GM21390 (cell line): ENCODE measurements at regions not wholly inside any gene's neighbourhood (a gene's known extent, or its start where the extent isn't known, plus 50 kb on each side); places are given as distances from the start of the nearest gene placed in this dataset.
"Not testable (repeated sequence)": the region's sequence is repeated elsewhere in the genome, so short reads cannot be mapped to it uniquely, and the experiment has no call there.

Experiments
- ATAC-seq: cut with Tn5 transposase; IDR thresholded peaks from one replicate; pipeline ENCODE4 v1.9.1; 2021; ENCODE audit not compliant: unreplicated experiment

DNA sequence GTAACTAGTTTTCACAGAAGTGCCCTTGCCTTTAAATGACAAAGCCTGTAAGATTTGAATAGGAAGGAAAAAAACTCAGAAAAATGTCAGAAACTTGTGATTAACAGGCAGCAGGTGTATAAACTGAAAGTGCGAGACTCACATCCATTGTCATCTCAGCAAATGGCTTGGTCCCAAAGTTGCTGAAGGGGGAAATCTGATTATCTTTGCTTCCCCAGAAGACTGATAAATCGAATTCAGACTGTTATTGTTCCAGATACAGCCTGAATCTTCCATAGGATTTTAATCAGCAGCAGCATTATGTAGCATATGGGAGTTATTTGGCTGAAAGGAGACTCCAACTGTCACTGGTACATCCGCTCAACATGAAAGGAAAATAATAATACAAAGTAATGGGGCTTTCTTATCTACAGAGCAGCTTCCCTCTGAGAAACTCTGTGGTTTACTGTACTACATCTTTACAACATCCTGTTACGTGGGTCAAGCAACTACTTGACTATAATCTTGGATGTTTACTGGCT is 550.4 kb upstream of the CCDC54 start:
- ATAC-seq: no peak

DNA sequence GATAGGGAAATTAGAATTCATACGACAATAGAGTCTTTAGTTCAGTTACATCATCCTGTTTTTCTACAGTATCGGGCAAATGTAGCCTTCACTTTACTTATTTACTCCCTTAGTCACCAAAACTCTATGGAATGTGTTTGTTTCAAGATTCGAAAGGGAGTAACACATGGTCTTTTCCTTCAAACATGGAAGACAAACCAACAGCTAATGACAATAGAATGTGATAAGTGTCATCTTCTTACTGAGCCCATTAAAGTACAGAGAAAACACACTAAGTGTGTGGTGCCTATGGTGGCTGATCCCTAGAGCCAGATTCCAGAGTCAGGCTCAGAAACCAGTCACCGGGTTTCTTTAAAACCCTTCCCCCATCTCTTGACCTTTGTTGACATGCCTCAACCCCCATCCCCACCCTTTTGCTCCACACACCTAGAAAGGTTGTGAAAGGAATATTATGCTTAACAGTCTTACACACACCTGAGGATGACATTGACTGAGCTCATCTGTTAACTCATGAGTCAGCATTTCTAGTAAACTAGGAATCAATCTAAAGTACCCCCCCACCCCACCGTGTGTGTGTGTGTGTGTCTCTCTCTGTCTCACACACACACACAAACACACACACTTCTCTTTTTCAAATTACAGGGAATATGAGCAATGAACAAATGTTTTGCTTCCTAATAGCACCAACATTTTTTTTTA is 549.6 kb upstream of the CCDC54 start:
- ATAC-seq: no peak

DNA sequence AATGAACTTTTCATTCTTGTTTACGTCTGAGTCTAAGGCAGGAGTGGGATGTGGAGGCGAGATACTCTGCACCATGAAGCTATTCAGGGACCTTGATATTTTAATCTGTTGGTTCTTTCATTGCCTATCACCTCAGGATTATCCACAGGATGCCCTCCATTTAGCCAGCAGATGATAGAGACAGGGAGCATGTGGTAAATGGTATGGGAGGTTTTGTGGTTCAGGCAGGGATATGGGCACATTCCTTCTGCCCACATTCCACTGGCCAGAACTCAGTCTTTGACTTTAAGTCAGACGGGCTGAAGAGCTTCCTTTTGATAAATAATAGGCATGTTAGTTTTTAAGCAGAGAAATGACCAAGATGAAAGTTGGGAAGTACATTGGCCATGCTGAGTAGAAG is 548.0 kb upstream of the CCDC54 start:
- ATAC-seq: no peak

DNA sequence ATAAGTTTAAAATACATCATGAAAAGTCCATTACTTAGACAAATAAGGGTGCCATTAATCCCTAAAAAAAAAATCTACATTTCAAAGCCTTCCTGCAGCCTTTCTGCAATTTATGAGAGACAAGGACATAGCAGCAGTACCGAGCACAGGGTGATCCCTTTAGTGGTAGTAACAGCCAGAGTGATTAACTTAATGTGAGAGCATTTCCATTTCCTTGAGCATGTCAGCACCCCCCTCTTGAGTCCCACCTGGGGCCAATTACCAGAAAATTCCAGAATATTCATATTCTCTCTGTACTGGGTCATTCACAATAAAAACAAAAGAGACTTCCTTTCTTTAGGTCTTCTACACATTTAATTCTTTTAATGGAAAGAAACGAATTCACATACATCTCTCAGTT is 546.9 kb upstream of the CCDC54 start:
- no peak for ATAC-seq

DNA sequence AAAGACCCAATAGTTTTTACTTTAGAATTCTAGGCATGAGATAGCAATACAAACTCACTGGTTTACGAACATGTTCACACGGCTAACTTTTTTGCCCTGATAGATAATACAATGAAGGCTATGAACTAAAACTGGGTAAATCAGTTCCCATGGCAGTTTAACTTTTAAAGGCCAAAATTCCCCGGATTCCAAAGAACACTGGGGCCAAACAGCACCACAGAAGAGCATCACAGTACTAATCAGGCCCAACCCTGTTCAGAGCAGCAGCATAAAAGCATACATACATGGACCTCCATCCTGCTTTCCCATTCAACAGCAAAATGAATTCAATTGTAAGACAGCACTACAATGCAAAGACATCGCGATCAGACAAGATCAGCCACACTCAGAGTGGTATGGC is 540.3 kb upstream of the CCDC54 start:
- ATAC-seq: no peak

DNA sequence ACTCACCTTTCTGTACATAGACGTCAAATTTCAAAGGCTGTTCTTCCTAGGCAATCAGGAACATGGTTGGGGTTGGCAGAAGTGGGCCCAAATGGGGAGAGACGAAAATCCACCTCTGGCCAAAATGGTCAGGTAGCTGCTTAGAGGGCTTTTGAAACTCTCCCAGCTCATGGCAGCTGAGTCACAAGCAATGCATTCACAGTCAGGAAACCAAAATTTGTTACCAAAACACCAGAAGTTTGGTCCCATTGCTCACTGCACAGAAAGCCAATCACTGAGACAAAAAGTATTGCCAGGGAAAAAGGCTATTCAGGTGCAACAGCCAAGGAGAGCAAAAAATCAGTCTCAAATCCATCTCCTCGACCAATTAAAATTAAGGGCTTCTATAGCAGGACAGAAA is 539.6 kb upstream of the CCDC54 start:
- no peak for ATAC-seq

DNA sequence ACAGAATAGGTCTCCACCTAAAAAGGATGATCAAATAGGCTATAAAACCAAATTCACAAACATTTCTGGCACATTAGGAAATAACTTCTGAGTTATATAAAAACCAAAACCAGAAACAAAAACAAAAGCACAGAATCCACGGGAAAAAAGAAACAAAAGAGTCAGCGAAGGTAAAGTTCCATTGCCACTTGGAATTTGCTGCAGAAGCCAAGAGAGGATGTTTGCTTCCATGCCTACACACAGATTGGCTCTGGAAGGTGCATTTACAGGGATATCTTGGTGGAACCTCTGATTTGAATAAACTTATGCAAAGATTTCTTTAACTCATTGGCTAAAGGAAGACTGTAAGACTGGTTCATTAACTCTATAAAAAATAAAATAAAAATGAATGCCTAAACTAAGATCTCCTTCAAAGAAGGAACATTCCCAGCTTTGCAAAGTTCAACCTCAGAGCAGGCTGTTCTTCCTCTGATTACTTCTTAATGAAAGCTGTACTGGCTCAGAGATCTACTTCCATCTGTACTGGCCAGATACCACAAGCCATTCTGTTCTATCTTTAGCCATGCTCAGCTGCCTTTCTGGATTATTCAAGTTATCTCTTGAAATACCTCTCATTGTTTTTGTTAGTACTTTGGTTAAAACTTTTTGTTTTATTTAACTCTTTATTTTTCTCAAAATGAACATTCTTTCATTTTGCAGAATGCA is 537.5 kb upstream of the CCDC54 start:
- ATAC-seq: no peak

DNA sequence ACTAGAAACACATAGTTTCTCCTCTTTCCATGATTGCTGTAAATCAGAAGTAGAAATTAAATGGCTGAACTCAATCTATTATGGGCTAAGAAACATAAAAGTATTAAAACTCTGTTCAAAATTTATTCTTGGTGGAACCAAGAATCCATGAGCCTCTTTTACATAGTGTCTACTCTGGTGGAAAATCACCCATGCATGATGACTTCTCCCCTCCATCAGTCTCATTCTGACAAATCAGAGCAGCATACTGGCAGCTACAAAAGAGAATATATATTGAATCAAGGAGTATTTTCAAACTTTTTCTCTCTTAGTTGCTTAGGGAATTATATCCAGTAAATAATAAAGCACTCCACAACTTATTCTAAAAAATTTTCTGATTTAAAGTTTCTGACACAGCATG is 536.9 kb upstream of the CCDC54 start:
- no peak for ATAC-seq

DNA sequence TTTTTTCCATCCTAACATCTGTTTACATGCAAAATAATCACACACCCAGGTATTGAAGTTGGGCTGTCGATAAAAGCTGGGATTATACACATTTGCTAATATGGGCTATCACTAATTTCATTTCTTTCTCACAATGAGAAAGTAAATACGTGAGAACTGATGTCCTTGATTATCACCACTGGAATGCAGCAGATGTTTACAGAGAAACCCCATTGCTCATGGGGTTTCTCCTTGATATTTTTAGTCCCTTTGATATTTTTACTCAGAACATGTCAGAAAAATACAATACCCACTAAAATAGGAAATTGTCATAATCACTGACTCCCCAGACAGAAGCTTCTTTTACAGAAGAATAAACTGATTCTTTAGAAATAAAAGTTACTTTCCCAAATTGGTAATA is 535.1 kb upstream of the CCDC54 start:
- no peak for ATAC-seq

DNA sequence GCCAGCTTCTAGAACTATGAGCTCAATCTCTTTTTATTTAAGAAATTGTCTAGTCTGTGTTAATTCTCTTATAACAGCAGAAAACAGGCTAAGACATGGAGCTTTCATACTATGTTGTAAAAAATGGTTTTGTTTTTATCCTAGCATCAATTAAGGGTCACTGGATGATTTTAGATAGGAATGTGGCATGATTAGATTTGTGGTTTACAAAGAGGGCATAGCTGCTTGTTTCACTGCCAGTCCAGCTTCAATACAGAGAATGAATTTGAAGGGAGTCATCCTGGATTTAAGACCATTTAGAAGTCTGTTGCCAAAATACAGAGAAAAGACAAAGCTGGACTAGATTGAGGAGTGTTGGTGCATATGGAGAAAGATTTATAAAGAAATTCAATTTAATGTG is 532.6 kb upstream of the CCDC54 start:
- no peak for ATAC-seq

DNA sequence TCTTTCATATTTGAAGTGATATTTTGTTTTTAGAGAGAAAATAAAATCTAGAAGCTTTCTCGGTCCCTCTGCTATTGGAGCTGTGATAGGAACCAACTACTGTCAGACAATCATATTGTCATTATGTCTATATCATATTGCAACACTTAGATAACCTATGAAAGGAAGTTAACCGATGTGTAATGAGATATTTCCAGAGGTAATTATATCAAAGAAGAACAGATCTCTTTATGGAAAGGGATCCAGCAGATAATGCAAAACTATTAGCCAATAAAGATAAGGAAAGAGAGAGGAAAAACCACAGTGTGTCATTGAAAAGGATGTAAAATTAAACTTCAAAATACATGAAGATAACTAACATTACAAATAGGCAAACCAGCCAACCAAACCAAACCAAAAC is 529.1 kb upstream of the CCDC54 start:
- ATAC-seq: no peak

DNA sequence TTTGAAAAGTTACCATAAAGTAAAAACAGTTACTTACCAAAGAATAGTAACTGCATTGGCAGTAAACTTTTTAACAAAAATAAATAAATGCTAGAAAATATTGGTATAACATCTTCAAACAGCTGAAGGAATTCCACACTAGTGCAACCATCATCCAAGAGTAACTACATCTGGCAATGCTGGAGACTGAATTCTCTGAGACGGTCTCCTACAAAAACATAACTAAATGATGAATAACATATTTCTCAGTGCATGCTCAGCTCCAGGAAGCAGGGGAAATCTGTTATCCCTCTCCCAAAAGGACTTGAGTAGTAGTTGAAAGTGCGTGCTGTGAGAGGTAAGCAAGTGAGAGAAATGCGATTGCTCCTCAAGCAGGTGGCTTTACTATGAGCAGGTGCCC is 526.8 kb upstream of the CCDC54 start:
- ATAC-seq: no peak

DNA sequence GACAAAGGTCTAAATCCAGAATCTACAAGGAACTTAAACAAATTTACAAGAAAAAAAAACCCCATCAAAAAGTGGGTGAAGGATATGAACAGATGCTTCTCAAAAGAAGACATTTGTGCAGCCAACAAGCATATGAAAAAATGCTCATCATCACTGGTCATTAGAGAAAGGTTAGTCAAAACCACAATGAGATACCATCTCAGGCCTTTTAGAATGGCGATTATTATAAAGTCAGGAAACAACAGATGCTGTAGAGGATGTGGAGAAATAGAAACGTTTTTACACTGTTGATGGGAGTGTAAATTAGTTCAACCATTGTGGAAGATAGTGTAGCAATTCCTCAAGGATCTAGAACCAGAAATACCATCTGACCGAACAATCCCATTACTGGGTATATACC is 518.9 kb upstream of the CCDC54 start:
- ATAC-seq: not testable (repeated sequence)

DNA sequence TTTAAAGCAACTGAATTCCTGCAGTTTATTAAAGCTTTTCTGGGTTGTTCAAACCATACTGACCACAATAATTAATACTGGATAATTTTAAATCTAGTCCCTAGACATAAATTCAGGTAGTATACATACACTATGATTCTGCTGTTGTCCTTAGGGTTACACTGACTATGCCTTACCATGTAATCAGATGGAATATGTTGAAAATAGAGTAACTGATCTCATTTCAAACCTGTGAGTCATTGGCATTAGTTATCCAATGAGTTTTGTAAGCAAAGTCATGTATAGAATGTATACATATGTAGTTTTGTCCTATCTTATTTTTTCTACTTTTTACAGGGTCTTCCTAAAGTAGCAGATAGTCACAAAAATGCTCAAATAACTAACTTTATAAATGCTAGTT is 517.1 kb upstream of the CCDC54 start:
- no peak for ATAC-seq

DNA sequence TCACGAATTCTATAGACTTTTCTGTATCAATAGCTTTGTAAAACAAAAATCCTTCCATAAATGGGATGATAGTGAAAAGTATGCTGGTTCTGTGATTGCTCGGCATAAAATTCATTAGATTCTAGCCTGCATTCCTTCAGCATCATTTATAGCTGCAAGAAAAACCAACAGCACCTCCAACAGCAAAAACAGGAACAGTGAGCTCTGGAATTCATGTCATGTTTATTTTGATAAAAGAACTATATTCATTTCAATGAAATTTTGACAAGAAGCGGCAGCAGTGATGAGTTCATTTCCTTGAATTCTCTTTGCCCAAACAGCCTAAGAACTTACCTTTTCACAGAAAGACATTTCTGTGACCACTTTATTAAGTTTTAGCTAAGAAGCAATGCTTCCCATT is 515.2 kb upstream of the CCDC54 start:
- no peak for ATAC-seq

DNA sequence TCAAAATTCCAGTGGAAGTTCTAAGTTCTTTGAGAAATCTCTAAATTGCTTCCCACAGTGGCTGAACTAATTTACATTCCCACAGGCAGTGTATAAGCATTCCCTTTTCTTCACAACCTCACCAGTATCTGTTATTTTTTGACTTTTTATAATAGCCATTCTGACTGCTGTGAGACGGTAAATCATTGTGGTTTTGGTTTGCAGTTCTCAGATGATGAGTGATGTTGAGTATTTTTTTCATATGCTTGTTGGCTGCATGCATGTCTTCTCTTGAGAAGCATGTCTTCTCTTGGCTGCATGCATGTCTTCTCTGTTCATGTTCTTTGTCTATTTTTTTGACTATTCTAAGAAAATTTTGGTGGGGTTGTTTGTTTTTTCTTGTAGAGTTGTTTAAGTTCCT is 499.6 kb upstream of the CCDC54 start:
- no peak for ATAC-seq

DNA sequence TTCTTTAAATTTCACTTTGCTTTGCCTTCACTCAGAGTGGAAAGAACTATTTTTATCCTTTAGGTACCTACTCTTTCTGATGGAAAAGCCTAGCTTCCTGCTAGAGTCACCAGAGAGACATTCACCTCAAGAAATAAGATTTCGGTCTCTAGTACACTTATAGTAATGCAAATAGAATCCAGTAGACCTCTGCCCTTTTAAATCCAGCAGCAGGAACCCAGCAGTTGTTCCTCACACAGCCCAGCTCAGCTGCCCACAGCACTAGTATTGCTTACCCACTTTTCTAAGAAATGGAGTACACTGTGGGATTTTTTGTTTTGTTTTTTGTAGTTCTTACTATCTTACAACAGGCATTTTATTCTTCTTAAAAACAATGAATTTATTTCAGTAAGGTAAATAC is 497.0 kb upstream of the CCDC54 start:
- no peak for ATAC-seq

DNA sequence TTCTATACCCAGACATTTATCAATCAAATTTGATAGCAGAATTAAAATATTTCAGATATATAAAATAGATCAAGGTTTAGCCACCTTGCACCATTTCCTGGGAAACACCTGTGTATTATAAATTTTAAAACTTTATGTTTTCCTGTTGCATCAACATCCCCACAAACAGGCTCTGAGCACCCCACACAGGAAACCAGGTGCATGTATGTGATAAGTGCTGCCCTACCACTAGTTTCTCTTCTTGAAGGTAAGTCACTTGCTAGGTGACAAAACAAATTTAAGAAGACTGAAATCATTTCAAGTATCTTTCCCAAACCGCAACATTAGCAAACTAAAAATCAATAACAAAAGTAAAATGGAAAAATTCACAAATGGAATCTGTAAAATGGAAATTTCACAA is 496.1 kb upstream of the CCDC54 start:
- no peak for ATAC-seq

DNA sequence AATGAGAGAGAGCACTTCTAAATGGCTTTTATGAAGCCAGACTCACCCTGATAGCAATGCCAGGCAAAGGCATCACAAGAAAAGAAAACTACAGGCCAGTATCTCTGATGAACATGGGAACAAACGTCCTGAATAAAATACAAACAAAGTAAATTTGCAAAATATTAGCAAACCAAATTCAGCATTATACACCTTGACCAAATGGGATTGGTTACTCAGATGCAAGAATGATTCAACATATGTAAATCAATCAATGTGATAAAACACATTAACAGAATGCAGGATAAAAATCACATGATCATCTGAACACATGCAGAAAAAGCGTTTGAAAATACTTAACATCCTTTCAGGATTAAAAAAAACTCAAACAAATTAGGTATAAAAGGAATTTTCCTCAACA is 494.9 kb upstream of the CCDC54 start:
- ATAC-seq: no peak

DNA sequence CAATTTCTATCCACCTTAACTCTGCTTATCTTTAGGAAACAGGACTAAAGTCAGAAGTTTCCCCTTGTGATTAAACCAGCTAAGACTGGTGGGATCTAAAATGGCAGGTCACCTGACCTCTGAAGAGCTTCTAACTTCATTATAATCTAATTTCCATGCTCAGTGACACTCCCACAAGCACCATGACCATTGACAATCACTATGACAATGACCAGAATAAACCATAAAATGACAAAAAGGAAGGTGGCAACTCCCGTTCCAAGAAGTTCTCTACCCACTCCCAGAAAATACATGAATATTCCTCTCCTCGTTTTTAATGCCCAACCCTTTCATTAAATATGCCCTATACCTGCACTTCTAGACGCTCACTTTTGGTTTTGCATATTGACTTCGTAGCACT is 471.2 kb upstream of the CCDC54 start:
- no peak for ATAC-seq

DNA sequence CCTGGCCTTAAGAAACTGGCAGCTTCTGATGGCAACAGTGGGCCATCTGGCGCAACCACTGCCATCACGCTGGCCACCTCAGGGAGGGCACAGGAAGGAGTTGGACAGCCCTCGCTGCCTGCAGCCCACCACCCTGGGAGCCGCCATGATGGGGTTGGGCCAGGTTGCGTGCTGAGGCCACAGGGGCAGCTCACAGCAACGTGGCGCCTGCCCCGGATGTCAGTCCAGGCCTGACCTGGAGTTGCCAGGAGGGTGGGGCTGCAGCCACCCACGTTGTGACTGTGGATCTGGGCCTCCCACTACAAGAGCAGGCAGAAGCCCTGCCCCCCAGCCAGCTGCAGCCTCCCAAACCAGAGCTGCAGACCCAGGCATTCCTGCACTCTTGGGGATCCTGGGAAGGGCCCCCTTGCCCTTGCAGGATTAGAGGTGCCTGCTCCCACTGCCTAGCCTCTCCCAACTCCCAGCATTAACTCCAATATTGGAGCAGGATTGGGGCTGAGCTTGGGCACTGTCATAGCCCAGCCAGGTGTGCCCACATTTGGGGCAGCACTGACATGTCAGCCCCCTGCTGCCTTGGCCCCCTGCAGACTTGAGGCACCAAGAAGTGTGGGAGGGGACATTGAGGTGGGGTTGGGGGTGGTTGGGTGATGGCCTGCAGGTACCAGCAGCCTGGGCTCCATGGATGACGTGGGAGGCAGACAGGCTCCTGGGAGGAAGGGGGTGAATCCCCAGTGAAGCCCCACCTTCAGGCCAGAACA is 468.9 kb upstream of the CCDC54 start:
- no peak for ATAC-seq

DNA sequence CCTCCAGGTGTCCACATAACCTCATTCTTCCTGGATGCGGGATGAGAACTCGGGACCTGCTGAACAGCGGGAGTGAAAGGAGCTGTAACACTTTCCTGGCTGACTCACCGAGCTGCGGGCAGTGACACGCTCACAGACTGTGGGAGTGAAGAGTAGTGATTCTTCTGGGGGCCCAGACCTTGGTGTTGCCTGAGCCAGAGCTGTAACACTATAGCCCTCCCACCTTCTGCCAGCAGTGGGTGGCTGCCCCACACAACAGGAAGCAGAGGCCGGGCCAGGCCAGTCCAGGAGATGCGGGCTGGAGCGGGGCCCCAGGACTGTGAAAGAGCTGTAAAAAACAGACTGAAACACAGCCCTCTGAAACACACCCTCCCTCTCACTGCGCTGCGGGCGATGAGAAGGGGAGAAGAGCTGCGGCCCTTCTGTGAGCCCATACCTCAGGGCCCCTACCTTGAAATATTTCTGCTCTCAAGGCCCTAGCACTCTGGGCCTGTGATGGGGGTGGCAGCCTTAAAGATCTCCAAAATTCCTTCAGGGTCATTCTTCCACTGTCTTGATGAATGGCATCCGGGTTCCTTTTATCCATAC is 464.0 kb upstream of the CCDC54 start:
- ATAC-seq: no peak
